ENCODE measurements at regions not wholly inside any gene's neighbourhood (a gene's known extent, or its start where the extent isn't known, plus 50 kb on each side); places are given as distances from the start of the nearest gene placed in this dataset.

DNA sequence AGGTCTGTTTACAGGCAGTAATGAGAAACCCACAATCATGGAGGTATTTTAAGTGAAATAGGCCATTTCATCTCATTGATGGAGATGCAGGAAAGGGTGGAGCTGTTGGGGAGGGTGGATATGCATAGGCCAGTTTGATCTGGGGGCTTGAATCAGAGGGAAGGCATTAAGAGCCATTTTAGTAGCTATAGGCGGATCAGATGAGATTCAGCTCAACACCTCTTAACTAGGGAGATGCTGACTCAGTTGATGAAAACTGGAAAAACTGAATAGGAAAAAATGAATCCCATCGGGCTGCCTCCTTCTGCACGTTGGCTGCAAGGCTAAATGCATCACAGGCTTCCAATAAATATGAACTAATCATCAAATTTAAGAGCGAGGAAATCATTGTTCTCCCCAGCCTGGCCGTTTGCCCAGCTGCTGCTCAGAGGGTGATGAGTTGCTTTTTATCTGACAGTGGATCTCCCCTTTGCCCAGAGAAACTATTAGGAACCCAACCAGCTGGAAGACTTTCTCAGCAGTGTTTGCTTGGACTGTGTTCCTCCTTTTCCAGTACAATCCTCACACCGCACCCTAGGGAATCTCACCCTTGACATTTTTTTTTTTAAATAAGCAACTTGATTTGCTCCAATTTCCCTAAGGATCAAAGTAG is 149.6 kb downstream of the SOX9 start:
- TF ChIP-seq ISL1 (CRISPR knock-in tag; IDR thresholded peaks at IDR 0.05) (peak; percentile 69), ESRRG (CRISPR knock-in tag; IDR thresholded peaks at IDR 0.05) (no peak), ZNF70 (CRISPR knock-in tag; IDR thresholded peaks at IDR 0.05) (peak; percentile 69), OSR1 (CRISPR knock-in tag; IDR thresholded peaks at IDR 0.05) (no peak), ZNF565 (CRISPR knock-in tag; conservative IDR thresholded peaks at IDR 0.05; ENCODE audit: low read depth) (no peak), ZFP30 (CRISPR knock-in tag; IDR thresholded peaks at IDR 0.05) (no peak), TOX (CRISPR knock-in tag; IDR thresholded peaks at IDR 0.05; ENCODE audit: borderline replicate concordance) (no peak), ZFP3 (CRISPR knock-in tag; IDR thresholded peaks at IDR 0.05) (peak; percentile 71; the same call in 1 of the 2 replicates), SNAI2 (CRISPR knock-in tag; IDR thresholded peaks at IDR 0.05) (no peak), PATZ1 (CRISPR knock-in tag; IDR thresholded peaks at IDR 0.05; ENCODE audit: borderline replicate concordance) (0 out of 2 replicates have a peak, but pooled peaks have one; percentile 28), TCF4 (CRISPR knock-in tag; IDR thresholded peaks at IDR 0.05; ENCODE audit: borderline replicate concordance) (peak; percentile 18; the same call in 1 of the 2 replicates)
